22Rv1 (cell line): ENCODE measurements at regions not wholly inside any gene's neighbourhood (a gene's known extent, or its start where the extent isn't known, plus 50 kb on each side); places are given as distances from the start of the nearest gene placed in this dataset.

ENCODE experiments used
- CTCF ChIP-seq: fragments of 450-650 bp; IDR thresholded peaks from 2 replicates; pipeline ENCODE4 v1.5.1; 2017; ENCODE audit warnings: mild to moderate bottlenecking
- ZFX ChIP-seq: fragments of 450-650 bp; IDR thresholded peaks from 2 replicates; pipeline ENCODE4 v1.6.1; 2017; ENCODE audit warnings: antibody characterized with exemption, borderline replicate concordance

DNA sequence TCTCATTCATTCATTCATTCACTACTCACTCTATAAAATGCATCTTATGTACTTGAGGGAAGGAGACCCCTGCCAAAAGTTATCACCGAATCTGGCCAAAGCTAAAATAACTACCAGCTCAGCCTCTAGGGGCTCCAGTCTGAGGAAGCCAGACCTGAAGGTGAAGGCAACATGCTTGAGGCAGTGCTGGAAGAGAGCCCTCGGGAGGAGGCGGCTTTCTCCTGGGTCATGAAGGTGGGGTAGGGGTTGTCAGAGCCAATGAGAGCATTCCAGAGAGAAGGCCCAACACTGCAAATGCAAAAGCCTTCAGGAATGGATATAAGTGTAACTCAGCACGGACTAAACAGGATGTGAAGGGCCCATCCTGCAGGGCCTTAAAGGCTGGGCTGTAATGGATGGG lies 62.4 kb downstream of the GSC start:
- TF ChIP-seq CTCF, result peak; percentile 8; the same call in 1 of the 2 replicates
- no peak for TF ChIP-seq ZFX
